SK-N-SH (cell line): ENCODE measurements at regions not wholly inside any gene's neighbourhood (a gene's known extent, or its start where the extent isn't known, plus 50 kb on each side); places are given as distances from the start of the nearest gene placed in this dataset.
A peak's percentile ranks its signal among the peaks of the same experiment; 100 is the strongest.

Experiments used
- CTCF ChIA-PET: fragments of 300-600, 350-600 bp; formaldehyde crosslinking; extraction: SDS; loops from one replicate; lab custom pipeline; 2021; lab: Yijun Ruan, JAX
- POLR2A ChIA-PET: fragments of 350-600 bp; sonication (Branson Sonifier 250); formaldehyde crosslinking; extraction: SDS; loops from one replicate; lab custom pipeline; 2020; ENCODE audit warnings: antibody characterized with exemption, inconsistent platforms; lab: Yijun Ruan, JAX
- DNase-seq: peaks from one replicate; pipeline ENCODE4 v3.0.0; 2012
- H2AFZ ChIP-seq: fragments of 200-600 bp; sonication (generic); 2 replicates; pipeline ENCODE4 v1.8.1; 2016; ENCODE audit warnings: antibody characterized with exemption, mild to moderate bottlenecking, low read depth
- H3F3A ChIP-seq: fragments of 200-600 bp; sonication (generic); replicated peaks from 2 replicates; pipeline ENCODE3; 2016; ENCODE audit warnings: antibody characterized with exemption, mild to moderate bottlenecking; ENCODE audit not compliant: insufficient read depth
- H3K27ac ChIP-seq, 2 experiments: fragments of 200-500 bp in 1 of 2; fragments of 200-600 bp in 1 of 2; sonication (Bioruptor generic) in 1 of 2; sonication (generic), shearing (Covaris generic) in 1 of 2; 2 replicates each; pipeline versions ENCODE4 v1.5.1 to v1.6.1; 2014 to 2016; ENCODE audit warnings: low read depth in 2 of 2, inconsistent platforms in 1 of 2, low read length in 1 of 2, mild to moderate bottlenecking in 1 of 2, mixed read lengths in 1 of 2
- H3K27me3 ChIP-seq: fragments of 200-600 bp; sonication (generic), shearing (Covaris generic); 2 replicates; pipeline ENCODE4 v1.6.1; 2016; ENCODE audit warnings: mixed run types; ENCODE audit not compliant: insufficient read depth
- H3K36me3 ChIP-seq, 2 experiments: fragments of 200-500 bp in 1 of 2; fragments of 200-600 bp in 1 of 2; sonication (Bioruptor generic) in 1 of 2; sonication (generic) in 1 of 2; replicated peaks in 1 of 2; 2 replicates each; pipeline versions ENCODE3 to v1.5.1; 2014 to 2016; ENCODE audit warnings: low read length in 1 of 2, mild to moderate bottlenecking in 1 of 2; ENCODE audit not compliant: insufficient read depth in 2 of 2, control insufficient read depth in 1 of 2
- H3K4me1 ChIP-seq, 2 experiments: fragments of 200-500 bp in 1 of 2; fragments of 200-600 bp in 1 of 2; sonication (Bioruptor generic) in 1 of 2; sonication (generic), shearing (Covaris generic) in 1 of 2; 2 replicates each; pipeline versions ENCODE4 v1.5.1 to v1.6.1; 2014 to 2016; ENCODE audit warnings: low read depth in 1 of 2, low read length in 1 of 2, mixed run types in 1 of 2; ENCODE audit not compliant: insufficient read depth in 2 of 2, control insufficient read depth in 1 of 2
- H3K4me2 ChIP-seq: fragments of 200-600 bp; sonication (generic), shearing (Covaris generic); 2 replicates; pipeline ENCODE4 v1.6.1; 2017; ENCODE audit warnings: mixed run types
- H3K4me3 ChIP-seq, 2 experiments: fragments of 200-500 bp in 1 of 2; fragments of 200-600 bp in 1 of 2; sonication (Bioruptor generic) in 1 of 2; sonication (generic), shearing (Covaris generic) in 1 of 2; 2 replicates each; pipeline versions ENCODE4 v1.5.1 to v1.8.1; 2014 to 2016; ENCODE audit warnings: low read depth in 2 of 2, inconsistent platforms in 1 of 2, low read length in 1 of 2, mild to moderate bottlenecking in 1 of 2, mixed read lengths in 1 of 2, moderate library complexity in 1 of 2
- H3K79me2 ChIP-seq: fragments of 200-600 bp; sonication (generic); 2 replicates; pipeline ENCODE4 v1.8.1; 2017; ENCODE audit warnings: mild to moderate bottlenecking; ENCODE audit not compliant: insufficient read depth
- H3K9ac ChIP-seq: fragments of 200-600 bp; sonication (generic); 2 replicates; pipeline ENCODE4 v1.6.1; 2017; ENCODE audit warnings: mixed run types
- H3K9me2 ChIP-seq: fragments of 200-600 bp; sonication (generic); 2 replicates; pipeline ENCODE4 v1.6.1; 2017; ENCODE audit warnings: mixed run types
- H3K9me3 ChIP-seq: fragments of 200-600 bp; sonication (generic); 2 replicates; pipeline ENCODE4 v1.6.1; 2017; ENCODE audit warnings: mixed run types, mild to moderate bottlenecking, moderate library complexity
- H4K20me1 ChIP-seq: fragments of 200-600 bp; sonication (generic); 2 replicates; pipeline ENCODE4 v1.6.1; 2017; ENCODE audit warnings: mild to moderate bottlenecking, mixed run types; ENCODE audit not compliant: insufficient read depth
- FOSL2 ChIP-seq: IDR thresholded peaks from 2 replicates; pipeline ENCODE4 v1.4.0; 2012; ENCODE audit warnings: low read depth, mild to moderate bottlenecking, moderate library complexity, borderline replicate concordance
- GATA2 ChIP-seq: sonication (generic); formaldehyde crosslinking; IDR thresholded peaks from 2 replicates; pipeline ENCODE4 v1.5.0; 2020; ENCODE audit warnings: mild to moderate bottlenecking, missing genetic modification reagents
- JUND ChIP-seq: IDR thresholded peaks from 2 replicates; pipeline ENCODE4 v1.4.0; 2012
- MAX ChIP-seq: IDR thresholded peaks from 2 replicates; pipeline ENCODE4 v1.4.0; 2012; ENCODE audit warnings: low read depth
- RAD21 ChIP-seq: IDR thresholded peaks from 2 replicates; pipeline ENCODE4 v1.6.1; 2012; ENCODE audit warnings: mild to moderate bottlenecking, low read length
- RXRA ChIP-seq: IDR thresholded peaks from 2 replicates; pipeline ENCODE4 v1.4.0; 2012; ENCODE audit warnings: low read depth, mild to moderate bottlenecking, borderline replicate concordance
- ZBTB33 ChIP-seq: IDR thresholded peaks from 2 replicates; pipeline ENCODE4 v1.4.0; 2012; ENCODE audit warnings: low read depth, borderline replicate concordance
- WGBS: methylation state at CpG from one replicate; pipeline ENCODE4 v1.1.6; 2017; ENCODE audit warnings: low lambda C conversion rate; 5-methylcytosine and 5-hydroxymethylcytosine counted together

- Histone ChIP-seq H2AFZ (peak overlapping the region; percentile 55; the same call in 1 of the 2 replicates), H3K27me3 (no peaks in the 10 kb centered on the region), H3F3A (peaks cover 25% of the 10 kb centered on the region), H3K4me1 (0 out of 4 replicates have a peak, but pooled peaks cover 0 to 6% of the 10 kb centered on the region in 2 experiments), H4K20me1 (no peaks in the 10 kb centered on the region), H3K27ac (peak overlapping the region in 1 of 2 experiments; percentile 84; a peak in 2 of 4 replicates), H3K36me3 (no peaks in the 10 kb centered on the region), H3K9me2 (no peaks in the 10 kb centered on the region), H3K4me3 (no peak overlapping the region), H3K79me2 (no peaks in the 10 kb centered on the region), H3K9me3 (no peaks in the 10 kb centered on the region), H3K4me2 (peak overlapping the region; percentile 39; the same call in 1 of the 2 replicates), H3K9ac (no peak overlapping the region; the same call in 1 of the 2 replicates)
- no peak for DNase-seq
- TF ChIP-seq JUND (no peak), RXRA (no peak), MAX (no peak), FOSL2 (no peak), GATA2 (CRISPR knock-in tag) (no peak), ZBTB33 (no peak)
- 2% methylated on average over 7 of the region's 7 CpGs for WGBS
- POLR2A ChIA-PET: no interaction called here
- CTCF ChIA-PET: no interaction called here
These were observed 187.4 kb upstream of the TMEM72 start for GRCh38 chr10:44723619-44724325.

- CTCF ChIA-PET: no interaction called here
- no peaks in the 10 kb centered on the region for H3K79me2 ChIP-seq
- no peaks in the 10 kb centered on the region for H3K27me3 ChIP-seq
- WGBS: 3% methylated on average over 6 of the region's 6 CpGs
- no peaks in the 10 kb centered on the region for H3K36me3 ChIP-seq
- 0 out of 4 replicates have a peak, but pooled peaks cover 0 to 6% of the 10 kb centered on the region in 2 experiments for H3K4me1 ChIP-seq
- no peak for DNase-seq
- TF ChIP-seq MAX: peak; percentile 13; the same call in 1 of the 2 replicates
- TF ChIP-seq JUND: 0 out of 2 replicates have a peak, but pooled peaks have one; percentile 20
- no peak for TF ChIP-seq RAD21
- H3K4me2 ChIP-seq: peak overlapping the region; percentile 39
- no peaks in the 10 kb centered on the region for H3K9me2 ChIP-seq
- peak overlapping the region in 1 of 2 experiments; percentile 84; a peak in 2 of 4 replicates for H3K27ac ChIP-seq
- H3K9me3 ChIP-seq: 0 out of 2 replicates have a peak, but pooled peaks cover 3% of the 10 kb centered on the region
- POLR2A ChIA-PET: no interaction called here
- H3K9ac ChIP-seq: no peak overlapping the region; the same call in 1 of the 2 replicates
- H4K20me1 ChIP-seq: no peaks in the 10 kb centered on the region
- H3F3A ChIP-seq: peaks cover 26% of the 10 kb centered on the region
- H3K4me3 ChIP-seq: no peak overlapping the region
- H2AFZ ChIP-seq: peak overlapping the region; percentile 50; the same call in 1 of the 2 replicates
These were observed 186.5 kb upstream of the TMEM72 start for GRCh38 chr10:44724415-44725174.
